IMR-90 (cell line): ENCODE measurements at regions not wholly inside any gene's neighbourhood (a gene's known extent, or its start where the extent isn't known, plus 50 kb on each side); places are given as distances from the start of the nearest gene placed in this dataset.

Experiments
- ATAC-seq: fragments of 200-7000 bp; cut with Tn5 transposase; 2 replicates; pipeline ENCODE4 v1.9.1; 2020; ENCODE audit warnings: low read depth, mild to moderate bottlenecking, moderate library complexity
- BruUV-seq: library from RNA; stranded (reverse); fragments of 400-500 nt; replicated peaks from 2 replicates; lab custom pipeline; 2021; lab: Mats Ljungman, UMichigan
- CTCF ChIA-PET: fragments of 300-600 bp; formaldehyde crosslinking; extraction: SDS; loops from one replicate; lab custom pipeline; 2021; ENCODE audit warnings: antibody characterized with exemption; lab: Yijun Ruan, JAX
- POLR2A ChIA-PET: fragments of 300-600 bp; sonication (Branson Sonifier 250); formaldehyde crosslinking; loops from one replicate; lab custom pipeline; 2022; ENCODE audit warnings: antibody characterized with exemption; ENCODE audit not compliant: unreplicated experiment; lab: Charles Lee
- DNase-seq: peaks from one replicate; pipeline ENCODE4 v3.0.0; 2013
- H2AFZ ChIP-seq: replicated peaks from 2 replicates; pipeline ENCODE3; 2013; ENCODE audit warnings: low read length, mild to moderate bottlenecking; ENCODE audit not compliant: poor library complexity
- H2AK5ac ChIP-seq: 2 replicates; pipeline ENCODE4 v1.6.1; 2013; ENCODE audit warnings: low read depth, low read length, inconsistent platforms
- H2AK9ac ChIP-seq: replicated peaks from 2 replicates; pipeline ENCODE3; 2013; ENCODE audit warnings: mild to moderate bottlenecking, low read depth, low read length, moderate library complexity; ENCODE audit not compliant: poor library complexity
- H2BK120ac ChIP-seq: 2 replicates; pipeline ENCODE4 v1.6.1; 2013; ENCODE audit warnings: low read depth, low read length, inconsistent platforms
- H2BK15ac ChIP-seq: 3 replicates; pipeline ENCODE4 v1.6.1; 2013; ENCODE audit warnings: low read depth, low read length, inconsistent platforms
- H2BK20ac ChIP-seq: 2 replicates; pipeline ENCODE4 v1.6.1; 2013; ENCODE audit warnings: low read depth, mild to moderate bottlenecking, inconsistent platforms, low read length, moderate library complexity
- H2BK5ac ChIP-seq: 2 replicates; pipeline ENCODE4 v1.6.1; 2013; ENCODE audit warnings: mild to moderate bottlenecking, low read depth, low read length, inconsistent platforms; ENCODE audit not compliant: poor library complexity, severe bottlenecking
- H3K14ac ChIP-seq: replicated peaks from 2 replicates; pipeline ENCODE4 v1.6.1; 2013; ENCODE audit warnings: low read depth, low read length, inconsistent platforms
- H3K18ac ChIP-seq: 2 replicates; pipeline ENCODE4 v1.6.1; 2013; ENCODE audit warnings: low read depth, low read length, control low read depth
- H3K23ac ChIP-seq: 2 replicates; pipeline ENCODE4 v1.6.1; 2013; ENCODE audit warnings: low read depth, low read length, inconsistent platforms
- H3K27ac ChIP-seq: 2 replicates; pipeline ENCODE4 v1.5.1; 2013; ENCODE audit warnings: mild to moderate bottlenecking, control low read depth, low read length; ENCODE audit not compliant: insufficient read depth
- H3K27me3 ChIP-seq: 2 replicates; pipeline ENCODE4 v1.6.1; 2013; ENCODE audit warnings: low read length; ENCODE audit not compliant: control insufficient read depth, insufficient read depth
- H3K36me3 ChIP-seq: 2 replicates; pipeline ENCODE4 v1.6.1; 2013; ENCODE audit warnings: low read length, mixed read lengths; ENCODE audit not compliant: control insufficient read depth, insufficient read depth
- H3K4ac ChIP-seq: 2 replicates; pipeline ENCODE4 v1.6.1; 2013; ENCODE audit warnings: low read depth, low read length, inconsistent platforms
- H3K4me1 ChIP-seq: 2 replicates; pipeline ENCODE4 v1.6.1; 2013; ENCODE audit warnings: low read length, mixed read lengths; ENCODE audit not compliant: control insufficient read depth, insufficient read depth
- H3K4me2 ChIP-seq: 2 replicates; pipeline ENCODE4 v1.6.1; 2013; ENCODE audit warnings: low read depth, mild to moderate bottlenecking, control low read depth, low read length, moderate library complexity
- H3K4me3 ChIP-seq: 2 replicates; pipeline ENCODE4 v1.5.1; 2013; ENCODE audit warnings: low read depth, mild to moderate bottlenecking, control low read depth, low read length, moderate library complexity; ENCODE audit not compliant: insufficient read depth
- H3K56ac ChIP-seq: 2 replicates; pipeline ENCODE4 v1.6.1; 2013; ENCODE audit warnings: low read length, inconsistent platforms; ENCODE audit not compliant: insufficient read depth; ENCODE audit errors: extremely low read depth
- H3K79me1 ChIP-seq, 2 experiments: 2 replicates each; pipeline ENCODE4 v1.6.1; 2013; ENCODE audit warnings: low read length in 2 of 2, inconsistent platforms in 1 of 2, low read depth in 1 of 2
- H3K9ac ChIP-seq: 2 replicates; pipeline ENCODE4 v1.6.1; 2013; ENCODE audit warnings: low read depth, low read length, control low read depth
- H3K9me1 ChIP-seq: 2 replicates; pipeline ENCODE4 v1.6.1; 2013; ENCODE audit warnings: low read length, inconsistent platforms; ENCODE audit not compliant: insufficient read depth
- H3K9me3 ChIP-seq: 2 replicates; pipeline ENCODE4 v1.6.1; 2013; ENCODE audit warnings: low read length; ENCODE audit not compliant: control insufficient read depth, insufficient read depth
- H4K20me1 ChIP-seq: 2 replicates; pipeline ENCODE4 v1.6.1; 2013; ENCODE audit warnings: low read length, inconsistent platforms; ENCODE audit not compliant: insufficient read depth
- H4K5ac ChIP-seq: 2 replicates; pipeline ENCODE4 v1.6.1; 2013; ENCODE audit warnings: mild to moderate bottlenecking, low read depth, low read length, control low read depth
- H4K8ac ChIP-seq, 2 experiments: 2 replicates each; pipeline ENCODE4 v1.6.1; 2013; ENCODE audit warnings: low read depth in 2 of 2, low read length in 2 of 2, control low read depth in 1 of 2, inconsistent platforms in 1 of 2
- H4K91ac ChIP-seq: 2 replicates; pipeline ENCODE4 v1.6.1; 2013; ENCODE audit warnings: low read depth, low read length, inconsistent platforms; ENCODE audit not compliant: insufficient read depth
- BHLHE40 ChIP-seq: fragments of 150-350 bp; IDR thresholded peaks from 2 replicates; pipeline ENCODE4 v1.6.1; 2016; ENCODE audit warnings: mild to moderate bottlenecking, low read depth, low read length
- CEBPB ChIP-seq: IDR thresholded peaks from 2 replicates; pipeline ENCODE4 v1.6.1; 2012; ENCODE audit warnings: low read depth, low read length, improper control_type of control experiment
- CHD1 ChIP-seq: IDR thresholded peaks from 2 replicates; pipeline ENCODE4 v1.6.1; 2012; ENCODE audit warnings: low read depth, low read length, improper control_type of control experiment
- CTCF ChIP-seq: conservative IDR thresholded peaks from 2 replicates; pipeline ENCODE4 v1.5.1; 2012; ENCODE audit warnings: mild to moderate bottlenecking, low read depth, low read length, improper control_type of control experiment
- ELK1 ChIP-seq: fragments of 150-350 bp; IDR thresholded peaks from 2 replicates; pipeline ENCODE4 v1.6.1; 2016; ENCODE audit warnings: low read depth, mild to moderate bottlenecking, low read length, moderate library complexity, borderline replicate concordance
- FOS ChIP-seq: fragments of 150-350 bp; IDR thresholded peaks from 2 replicates; pipeline ENCODE4 v1.6.1; 2016; ENCODE audit warnings: low read depth, low read length
- MAFK ChIP-seq: IDR thresholded peaks from 2 replicates; pipeline ENCODE4 v1.6.1; 2012; ENCODE audit warnings: low read depth, low read length, improper control_type of control experiment
- MAZ ChIP-seq: IDR thresholded peaks from 2 replicates; pipeline ENCODE4 v1.6.1; 2012; ENCODE audit warnings: low read depth, mild to moderate bottlenecking, low read length, improper control_type of control experiment, moderate library complexity, borderline replicate concordance
- MXI1 ChIP-seq: IDR thresholded peaks from 2 replicates; pipeline ENCODE4 v1.6.1; 2012; ENCODE audit warnings: low read depth, mild to moderate bottlenecking, low read length, moderate library complexity, borderline replicate concordance
- NFE2L2 ChIP-seq: fragments of 150-350 bp; IDR thresholded peaks from 2 replicates; pipeline ENCODE4 v1.6.1; 2016; ENCODE audit warnings: low read depth, mild to moderate bottlenecking, low read length
- POLR2A ChIP-seq: IDR thresholded peaks from 2 replicates; pipeline ENCODE4 v1.6.1; 2012; ENCODE audit warnings: mild to moderate bottlenecking, low read depth, low read length
- RAD21 ChIP-seq: IDR thresholded peaks from 2 replicates; pipeline ENCODE4 v1.6.1; 2012; ENCODE audit warnings: low read length, improper control_type of control experiment
- RFX5 ChIP-seq: IDR thresholded peaks from 2 replicates; pipeline ENCODE4 v1.8.0; 2012; ENCODE audit warnings: low read depth, mild to moderate bottlenecking, low read length, moderate library complexity
- SMC3 ChIP-seq: fragments of 150-350 bp; IDR thresholded peaks from 2 replicates; pipeline ENCODE4 v1.6.1; 2016; ENCODE audit warnings: low read depth, mild to moderate bottlenecking, antibody characterized with exemption, low read length, moderate library complexity
- USF2 ChIP-seq: fragments of 150-350 bp; IDR thresholded peaks from 2 replicates; pipeline ENCODE4 v1.6.1; 2017; ENCODE audit warnings: mild to moderate bottlenecking, antibody characterized with exemption, low read length, low read depth
- WGBS, 2 experiments: methylation state at CpG; one replicate each; pipeline versions ENCODE4 v1.1.5 to v1.1.7; 2013; ENCODE audit warnings: missing lambda C conversion rate in 2 of 2; ENCODE audit not compliant: insufficient read length in 1 of 2; ENCODE audit errors: extremely low coverage in 2 of 2; 5-methylcytosine and 5-hydroxymethylcytosine counted together
- dilution Hi-C: fragments of 300-500 bp; cut with HindIII; formaldehyde crosslinking; loops from one replicate; pipeline ENCODE4 v1.14.3; 2018; ENCODE audit warnings: low sequenced_read_pairs; ENCODE audit not compliant: unreplicated experiment
- in situ Hi-C: fragments of 300-500 bp; cut with MboI; formaldehyde crosslinking; loops from 3 replicates; pipeline ENCODE4 v1.14.3; 2019; ENCODE audit warnings: low sequenced_read_pairs, inconsistent platforms, mixed read lengths
- intact Hi-C: fragments of 100-400 bp; cut with micrococcal nuclease; formaldehyde crosslinking; loops from 2 replicates; pipeline ENCODE4 v1.10.0; 2022

- H2BK15ac ChIP-seq: no peak overlapping the region
- ChIA-PET POLR2A (no interaction called here), CTCF (no interaction called here)
- dilution Hi-C loops (no loop called here), in situ Hi-C loops (no loop called here), intact Hi-C loops (no loop called here)
- H2BK5ac ChIP-seq: no peak overlapping the region
- no peak overlapping the region for H3K4me2 ChIP-seq
- H3K27me3 ChIP-seq: peaks cover 12% of the 10 kb centered on the region
- H3K4me1 ChIP-seq: no peaks in the 10 kb centered on the region
- H4K20me1 ChIP-seq: no peaks in the 10 kb centered on the region
- no peak overlapping the region for H2AK5ac ChIP-seq
- no peak overlapping the region for H2BK20ac ChIP-seq
- no peaks in the 10 kb centered on the region for H3K79me1 ChIP-seq
- TF ChIP-seq RFX5 (no peak), MAZ (no peak), RAD21 (no peak), ELK1 (no peak), MAFK (no peak), USF2 (no peak), NFE2L2 (no peak), FOS (no peak), MXI1 (no peak), CEBPB (no peak), BHLHE40 (no peak), CTCF (no peak), CHD1 (no peak), SMC3 (no peak), POLR2A (no peak)
- no peaks in the 10 kb centered on the region for H3K9me3 ChIP-seq
- no peak overlapping the region for H3K4me3 ChIP-seq
- WGBS, 2 experiments: 82% methylated on average over 2 of the region's 3 CpGs; no CpG with 5 or more reads in 1 of the 2 experiments
- H3K9me1 ChIP-seq: no peaks in the 10 kb centered on the region
- no peak overlapping the region for H2AK9ac ChIP-seq
- BruUV-seq: no TSS peak
- no peak overlapping the region for H4K5ac ChIP-seq
- no peak overlapping the region for H3K56ac ChIP-seq
- no peak overlapping the region for H3K9ac ChIP-seq
- DNase-seq (no peak), ATAC-seq (no peak)
- no peak overlapping the region for H4K91ac ChIP-seq
- H3K36me3 ChIP-seq: no peaks in the 10 kb centered on the region
- no peak overlapping the region for H2BK120ac ChIP-seq
- H3K23ac ChIP-seq: no peak overlapping the region
- H3K27ac ChIP-seq: no peak overlapping the region
- H2AFZ ChIP-seq: no peak overlapping the region
- no peak overlapping the region for H3K14ac ChIP-seq
- no peak overlapping the region for H4K8ac ChIP-seq
- no peak overlapping the region for H3K18ac ChIP-seq
- H3K4ac ChIP-seq: no peak overlapping the region
Observed at GRCh38 chr7:27409311-27409710, 166.7 kb downstream of the EVX1 start.
